ENCODE measurements at regions not wholly inside any gene's neighbourhood (a gene's known extent, or its start where the extent isn't known, plus 50 kb on each side); places are given as distances from the start of the nearest gene placed in this dataset.

DNA sequence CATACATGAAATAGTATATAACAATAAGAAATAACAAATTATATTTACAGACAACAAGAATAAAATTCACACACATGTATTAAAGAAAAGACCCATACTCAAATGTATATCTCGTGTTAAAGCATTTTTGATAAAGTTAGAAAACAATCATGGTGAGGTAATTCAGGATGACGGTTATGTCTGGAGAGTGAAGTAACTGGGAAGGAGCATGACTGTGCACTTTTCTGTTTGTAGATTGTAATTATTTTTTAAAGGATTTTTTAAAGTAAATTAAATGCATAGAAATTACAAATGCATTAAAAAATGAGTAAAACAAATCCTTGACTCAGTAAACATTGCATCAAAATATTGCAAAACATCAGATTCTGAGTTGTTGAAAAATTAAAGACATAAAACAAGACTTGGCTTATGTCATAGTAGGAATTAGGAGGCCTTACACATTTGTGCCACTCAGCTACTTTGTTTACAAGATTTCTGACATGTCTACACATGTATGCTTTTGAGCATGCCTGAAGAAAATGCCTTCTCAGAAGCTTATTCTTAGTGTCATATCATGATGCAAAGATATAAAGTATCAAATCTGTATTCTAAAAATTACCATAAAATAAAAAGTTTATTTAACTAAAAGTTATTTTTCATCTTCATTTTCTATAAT, 1325.1 kb downstream of the SLC16A7 start:
- TF ChIP-seq, protein P1, sequence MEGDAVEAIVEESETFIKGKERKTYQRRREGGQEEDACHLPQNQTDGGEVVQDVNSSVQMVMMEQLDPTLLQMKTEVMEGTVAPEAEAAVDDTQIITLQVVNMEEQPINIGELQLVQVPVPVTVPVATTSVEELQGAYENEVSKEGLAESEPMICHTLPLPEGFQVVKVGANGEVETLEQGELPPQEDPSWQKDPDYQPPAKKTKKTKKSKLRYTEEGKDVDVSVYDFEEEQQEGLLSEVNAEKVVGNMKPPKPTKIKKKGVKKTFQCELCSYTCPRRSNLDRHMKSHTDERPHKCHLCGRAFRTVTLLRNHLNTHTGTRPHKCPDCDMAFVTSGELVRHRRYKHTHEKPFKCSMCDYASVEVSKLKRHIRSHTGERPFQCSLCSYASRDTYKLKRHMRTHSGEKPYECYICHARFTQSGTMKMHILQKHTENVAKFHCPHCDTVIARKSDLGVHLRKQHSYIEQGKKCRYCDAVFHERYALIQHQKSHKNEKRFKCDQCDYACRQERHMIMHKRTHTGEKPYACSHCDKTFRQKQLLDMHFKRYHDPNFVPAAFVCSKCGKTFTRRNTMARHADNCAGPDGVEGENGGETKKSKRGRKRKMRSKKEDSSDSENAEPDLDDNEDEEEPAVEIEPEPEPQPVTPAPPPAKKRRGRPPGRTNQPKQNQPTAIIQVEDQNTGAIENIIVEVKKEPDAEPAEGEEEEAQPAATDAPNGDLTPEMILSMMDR (IDR thresholded peaks at IDR 0.05; ENCODE audit: low read depth, low read length, missing input control), result no peak
- TF ChIP-seq EGR1 (IDR thresholded peaks at IDR 0.05; ENCODE audit: low read depth in 2 of 2) (no peak), TAF1 (conservative IDR thresholded peaks at IDR 0.05) (no peak), SP1 (IDR thresholded peaks at IDR 0.05) (no peak), FOXA1 (IDR thresholded peaks at IDR 0.05) (no peak), JUND (IDR thresholded peaks at IDR 0.05) (no peak), YY1 (IDR thresholded peaks at IDR 0.05) (no peak), RXRA (IDR thresholded peaks at IDR 0.05) (no peak), RAD21 (IDR thresholded peaks at IDR 0.05) (no peak)
- TF ChIP-seq, protein P2, sequence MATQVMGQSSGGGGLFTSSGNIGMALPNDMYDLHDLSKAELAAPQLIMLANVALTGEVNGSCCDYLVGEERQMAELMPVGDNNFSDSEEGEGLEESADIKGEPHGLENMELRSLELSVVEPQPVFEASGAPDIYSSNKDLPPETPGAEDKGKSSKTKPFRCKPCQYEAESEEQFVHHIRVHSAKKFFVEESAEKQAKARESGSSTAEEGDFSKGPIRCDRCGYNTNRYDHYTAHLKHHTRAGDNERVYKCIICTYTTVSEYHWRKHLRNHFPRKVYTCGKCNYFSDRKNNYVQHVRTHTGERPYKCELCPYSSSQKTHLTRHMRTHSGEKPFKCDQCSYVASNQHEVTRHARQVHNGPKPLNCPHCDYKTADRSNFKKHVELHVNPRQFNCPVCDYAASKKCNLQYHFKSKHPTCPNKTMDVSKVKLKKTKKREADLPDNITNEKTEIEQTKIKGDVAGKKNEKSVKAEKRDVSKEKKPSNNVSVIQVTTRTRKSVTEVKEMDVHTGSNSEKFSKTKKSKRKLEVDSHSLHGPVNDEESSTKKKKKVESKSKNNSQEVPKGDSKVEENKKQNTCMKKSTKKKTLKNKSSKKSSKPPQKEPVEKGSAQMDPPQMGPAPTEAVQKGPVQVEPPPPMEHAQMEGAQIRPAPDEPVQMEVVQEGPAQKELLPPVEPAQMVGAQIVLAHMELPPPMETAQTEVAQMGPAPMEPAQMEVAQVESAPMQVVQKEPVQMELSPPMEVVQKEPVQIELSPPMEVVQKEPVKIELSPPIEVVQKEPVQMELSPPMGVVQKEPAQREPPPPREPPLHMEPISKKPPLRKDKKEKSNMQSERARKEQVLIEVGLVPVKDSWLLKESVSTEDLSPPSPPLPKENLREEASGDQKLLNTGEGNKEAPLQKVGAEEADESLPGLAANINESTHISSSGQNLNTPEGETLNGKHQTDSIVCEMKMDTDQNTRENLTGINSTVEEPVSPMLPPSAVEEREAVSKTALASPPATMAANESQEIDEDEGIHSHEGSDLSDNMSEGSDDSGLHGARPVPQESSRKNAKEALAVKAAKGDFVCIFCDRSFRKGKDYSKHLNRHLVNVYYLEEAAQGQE (IDR thresholded peaks at IDR 0.05), result no peak
- TF ChIP-seq, protein P3, sequence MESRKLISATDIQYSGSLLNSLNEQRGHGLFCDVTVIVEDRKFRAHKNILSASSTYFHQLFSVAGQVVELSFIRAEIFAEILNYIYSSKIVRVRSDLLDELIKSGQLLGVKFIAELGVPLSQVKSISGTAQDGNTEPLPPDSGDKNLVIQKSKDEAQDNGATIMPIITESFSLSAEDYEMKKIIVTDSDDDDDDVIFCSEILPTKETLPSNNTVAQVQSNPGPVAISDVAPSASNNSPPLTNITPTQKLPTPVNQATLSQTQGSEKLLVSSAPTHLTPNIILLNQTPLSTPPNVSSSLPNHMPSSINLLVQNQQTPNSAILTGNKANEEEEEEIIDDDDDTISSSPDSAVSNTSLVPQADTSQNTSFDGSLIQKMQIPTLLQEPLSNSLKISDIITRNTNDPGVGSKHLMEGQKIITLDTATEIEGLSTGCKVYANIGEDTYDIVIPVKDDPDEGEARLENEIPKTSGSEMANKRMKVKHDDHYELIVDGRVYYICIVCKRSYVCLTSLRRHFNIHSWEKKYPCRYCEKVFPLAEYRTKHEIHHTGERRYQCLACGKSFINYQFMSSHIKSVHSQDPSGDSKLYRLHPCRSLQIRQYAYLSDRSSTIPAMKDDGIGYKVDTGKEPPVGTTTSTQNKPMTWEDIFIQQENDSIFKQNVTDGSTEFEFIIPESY (IDR thresholded peaks at IDR 0.05), result no peak
